ENCODE measurements at regions not wholly inside any gene's neighbourhood (a gene's known extent, or its start where the extent isn't known, plus 50 kb on each side); places are given as distances from the start of the nearest gene placed in this dataset.

GRCh38 chr6:1227935-1228753 lies 83.8 kb upstream of the FOXQ1 start:
- DNase-seq, result no peak
- no peak for TF ChIP-seq CTCF (IDR thresholded peaks at IDR 0.05)

GRCh38 chr6:1227600-1227934 lies 84.3 kb upstream of the FOXQ1 start:
- Histone ChIP-seq H3K4me1 (no peaks in the 10 kb centered on the region), H3K9me3 (no peaks in the 10 kb centered on the region), H3K27me3 (no peaks in the 10 kb centered on the region), H3K27ac (no peak overlapping the region), H3K4me3 (no peak overlapping the region), H3K36me3 (no peaks in the 10 kb centered on the region)
- DNase-seq, result no peak
- intact Hi-C loops (cut with DNase I; ENCODE audit: low total_unique reads), result no loop called here
- no peak for TF ChIP-seq CTCF (IDR thresholded peaks at IDR 0.05)

More at GRCh38 chr6:1227935-1228753, 83.8 kb upstream of the FOXQ1 start:
- no peak overlapping the region for H3K4me3 ChIP-seq
- intact Hi-C loops (cut with DNase I; ENCODE audit: low total_unique reads), result no loop called here
- no peaks in the 10 kb centered on the region for H3K36me3 ChIP-seq
- H3K9me3 ChIP-seq, result no peaks in the 10 kb centered on the region
- no peaks in the 10 kb centered on the region for H3K4me1 ChIP-seq
- no peak overlapping the region for H3K27ac ChIP-seq
- no peaks in the 10 kb centered on the region for H3K27me3 ChIP-seq

GRCh38 chr6:1226277-1227099 lies 85.4 kb upstream of the FOXQ1 start:
- no peaks in the 10 kb centered on the region for H3K4me1 ChIP-seq
- TF ChIP-seq CTCF (IDR thresholded peaks at IDR 0.05), result no peak
- H3K9me3 ChIP-seq, result no peaks in the 10 kb centered on the region
- DNase-seq, result peak in 1 of 2 donors; percentile 55
- no peak overlapping the region for H3K4me3 ChIP-seq
- H3K27ac ChIP-seq, result no peak overlapping the region
- H3K27me3 ChIP-seq, result no peaks in the 10 kb centered on the region
- no peaks in the 10 kb centered on the region for H3K36me3 ChIP-seq
- intact Hi-C loops (cut with DNase I; ENCODE audit: low total_unique reads), result no loop called here

GRCh38 chr6:1224514-1224913 lies 87.4 kb upstream of the FOXQ1 start:
- Histone ChIP-seq H3K36me3 (no peaks in the 10 kb centered on the region), H3K4me1 (no peaks in the 10 kb centered on the region), H3K4me3 (no peak overlapping the region), H3K9me3 (no peaks in the 10 kb centered on the region), H3K27ac (no peak overlapping the region), H3K27me3 (no peaks in the 10 kb centered on the region)
- no peak for TF ChIP-seq CTCF (IDR thresholded peaks at IDR 0.05)
- no peak for DNase-seq
- intact Hi-C loops (cut with DNase I; ENCODE audit: low total_unique reads), result no loop called here

GRCh38 chr6:1222728-1223595 lies 88.9 kb upstream of the FOXQ1 start:
- Histone ChIP-seq H3K4me1 (no peaks in the 10 kb centered on the region), H3K27ac (no peak overlapping the region), H3K4me3 (no peak overlapping the region), H3K9me3 (no peaks in the 10 kb centered on the region), H3K27me3 (no peaks in the 10 kb centered on the region), H3K36me3 (no peaks in the 10 kb centered on the region)
- no peak for TF ChIP-seq CTCF (IDR thresholded peaks at IDR 0.05)
- no peak for DNase-seq
- intact Hi-C loops (cut with DNase I; ENCODE audit: low total_unique reads), result no loop called here
